GM12878 (cell line): ENCODE measurements at regions not wholly inside any gene's neighbourhood (a gene's known extent, or its start where the extent isn't known, plus 50 kb on each side); places are given as distances from the start of the nearest gene placed in this dataset.

Source experiments
- ATAC-seq: fragments of 200-7000 bp; cut with Tn5 transposase; 3 replicates; pipeline ENCODE4 v1.9.1; 2020; ENCODE audit warnings: mild to moderate bottlenecking, moderate library complexity
- BruUV-seq: library from RNA; stranded (reverse); fragments of 400-500 nt; replicated peaks from 2 replicates; lab custom pipeline; 2021; lab: Mats Ljungman, UMichigan
- CTCF ChIA-PET: fragments of 300-600 bp; sonication (Branson Sonifier 250); formaldehyde crosslinking; extraction: SDS; loops from one replicate; lab custom pipeline; 2021; ENCODE audit warnings: inconsistent platforms; lab: Yijun Ruan, JAX
- POLR2A ChIA-PET: fragments of 350-600 bp; formaldehyde crosslinking; extraction: SDS; loops from one replicate; lab custom pipeline; 2021; ENCODE audit warnings: inconsistent platforms; lab: Charles Lee
- RAD21 ChIA-PET: fragments of 300-600 bp; sonication (Branson Sonifier 250); formaldehyde crosslinking; loops from one replicate; lab custom pipeline; 2023; ENCODE audit warnings: antibody characterized with exemption; ENCODE audit not compliant: unreplicated experiment; lab: Charles Lee
- SMC1A ChIA-PET: fragments of 300-600 bp; sonication (Branson Sonifier 250); formaldehyde crosslinking; loops from one replicate; lab custom pipeline; 2023; ENCODE audit not compliant: unreplicated experiment, uncharacterized antibody; lab: Charles Lee
- DNase-seq: peaks from one replicate; pipeline ENCODE4 v3.0.0-alpha.2; 2011; ENCODE audit warnings: low read depth, low spot score
- FAIRE-seq: peaks from 3 replicates; lab custom pipeline; 2011; peaks lifted over from hg19 to GRCh38; lab: Jason Lieb, UNC
- H2AFZ ChIP-seq: 2 replicates; pipeline ENCODE4 v1.6.0; 2011; ENCODE audit warnings: low read depth, low read length, control low read depth; ENCODE audit not compliant: control insufficient read depth
- H3K27ac ChIP-seq: 2 replicates; pipeline ENCODE4 v1.5.1; 2011; ENCODE audit warnings: control low read depth; ENCODE audit not compliant: control insufficient read depth, insufficient read depth
- H3K27me3 ChIP-seq, 2 experiments: replicated peaks in 1 of 2; 2 replicates each; pipeline versions ENCODE4 v1.6.0 to v1.6.1; 2011; ENCODE audit warnings: low read length in 1 of 2; ENCODE audit not compliant: control insufficient read depth in 2 of 2, insufficient read depth in 2 of 2
- H3K36me3 ChIP-seq, 2 experiments: 2 replicates each; pipeline ENCODE4 v1.5.1; 2011; ENCODE audit warnings: low read length in 1 of 2; ENCODE audit not compliant: control insufficient read depth in 2 of 2, insufficient read depth in 2 of 2
- H3K4me1 ChIP-seq: 2 replicates; pipeline ENCODE4 v1.6.1; 2011; ENCODE audit warnings: mild to moderate bottlenecking, low read length, moderate library complexity, mixed read lengths; ENCODE audit not compliant: control insufficient read depth, insufficient read depth
- H3K4me2 ChIP-seq: 2 replicates; pipeline ENCODE4 v1.6.0; 2011; ENCODE audit warnings: control low read depth; ENCODE audit not compliant: control insufficient read depth, insufficient read depth
- H3K4me3 ChIP-seq: fragments of 200-600 bp; sonication (generic); 2 replicates; pipeline ENCODE4 v1.5.1; 2016
- H3K79me2 ChIP-seq: 2 replicates; pipeline ENCODE4 v1.6.0; 2011; ENCODE audit warnings: low read length; ENCODE audit not compliant: control insufficient read depth, insufficient read depth
- H3K9ac ChIP-seq: 2 replicates; pipeline ENCODE4 v1.8.0; 2011; ENCODE audit warnings: low read length, control low read depth, mixed read lengths; ENCODE audit not compliant: control insufficient read depth, insufficient read depth
- H3K9me3 ChIP-seq: replicated peaks from 3 replicates; pipeline ENCODE4 v1.5.1; 2011; ENCODE audit warnings: mild to moderate bottlenecking, low read length; ENCODE audit not compliant: control insufficient read depth, insufficient read depth
- H4K20me1 ChIP-seq: 2 replicates; pipeline ENCODE4 v1.6.0; 2011; ENCODE audit not compliant: control insufficient read depth, insufficient read depth
- DPF2 ChIP-seq: fragments of 450-650 bp; IDR thresholded peaks from 2 replicates; pipeline ENCODE4 v1.6.1; 2017; ENCODE audit warnings: mild to moderate bottlenecking
- GATAD2B ChIP-seq: fragments of 450-650 bp; conservative IDR thresholded peaks from 2 replicates; pipeline ENCODE4 v1.6.1; 2017; ENCODE audit warnings: low read depth, mild to moderate bottlenecking, moderate library complexity
- MEF2B ChIP-seq: fragments of 450-650 bp; IDR thresholded peaks from 2 replicates; pipeline ENCODE4 v1.6.1; 2018; ENCODE audit warnings: mild to moderate bottlenecking, moderate library complexity; ENCODE audit not compliant: partially characterized antibody, poor library complexity, severe bottlenecking
- MYB ChIP-seq: fragments of 150-350 bp; IDR thresholded peaks from 2 replicates; pipeline ENCODE4 v1.6.1; 2014; ENCODE audit warnings: mild to moderate bottlenecking, low read depth, low read length, borderline replicate concordance
- NR2F1 ChIP-seq: fragments of 450-650 bp; conservative IDR thresholded peaks from 2 replicates; pipeline ENCODE4 v1.6.1; 2017; ENCODE audit warnings: mild to moderate bottlenecking
- NRF1 ChIP-seq: conservative IDR thresholded peaks from 2 replicates; pipeline ENCODE4 v1.6.1; 2011; ENCODE audit warnings: mild to moderate bottlenecking, low read depth, low read length, improper control_type of control experiment
- POU2F2 ChIP-seq: IDR thresholded peaks from 3 replicates; pipeline ENCODE4 v1.6.1; 2011; ENCODE audit warnings: low read depth, mild to moderate bottlenecking, low read length, borderline replicate concordance
- RAD21 ChIP-seq: IDR thresholded peaks from 2 replicates; pipeline ENCODE4 v1.6.1; 2011; ENCODE audit warnings: mild to moderate bottlenecking, low read depth, low read length, moderate library complexity; ENCODE audit not compliant: insufficient read depth
- RAD51 ChIP-seq: fragments of 450-650 bp; IDR thresholded peaks from 2 replicates; pipeline ENCODE4 v1.6.1; 2016; ENCODE audit warnings: moderate library complexity, mild to moderate bottlenecking, inconsistent platforms
- RFX5 ChIP-seq: IDR thresholded peaks from 2 replicates; pipeline ENCODE4 v1.6.1; 2011; ENCODE audit warnings: low read depth, low read length, improper control_type of control experiment
- SMC3 ChIP-seq: IDR thresholded peaks from 2 replicates; pipeline ENCODE4 v1.6.1; 2011; ENCODE audit warnings: low read length, improper control_type of control experiment, borderline replicate concordance
- ZNF274 ChIP-seq: IDR thresholded peaks from one replicate; pipeline ENCODE4 v1.8.0; 2011; ENCODE audit not compliant: insufficient read length, insufficient read depth
- whole genome bisulfite sequencing: methylation state at CpG from one replicate; pipeline ENCODE4 v1.1.6; 2016; ENCODE audit warnings: low lambda C conversion rate; ENCODE audit not compliant: insufficient replicate concordance, insufficient coverage; ENCODE audit errors: missing lambda C conversion rate; 5-methylcytosine and 5-hydroxymethylcytosine counted together
- in situ Hi-C: fragments of 300-500 bp; cut with MboI; formaldehyde crosslinking; loops from 9 replicates; pipeline ENCODE4 v1.14.3; 2018; ENCODE audit warnings: mixed read lengths
- intact Hi-C: fragments of 100-400 bp; cut with micrococcal nuclease; formaldehyde crosslinking; loops from one replicate; pipeline ENCODE4 v1.14.2; 2022; ENCODE audit not compliant: unreplicated experiment
- TF ChIP-seq, protein P1 (sequence below): IDR thresholded peaks from 2 replicates; pipeline ENCODE4 v1.6.1; 2012; ENCODE audit warnings: low read depth, low read length, improper control_type of control experiment

DNA sequence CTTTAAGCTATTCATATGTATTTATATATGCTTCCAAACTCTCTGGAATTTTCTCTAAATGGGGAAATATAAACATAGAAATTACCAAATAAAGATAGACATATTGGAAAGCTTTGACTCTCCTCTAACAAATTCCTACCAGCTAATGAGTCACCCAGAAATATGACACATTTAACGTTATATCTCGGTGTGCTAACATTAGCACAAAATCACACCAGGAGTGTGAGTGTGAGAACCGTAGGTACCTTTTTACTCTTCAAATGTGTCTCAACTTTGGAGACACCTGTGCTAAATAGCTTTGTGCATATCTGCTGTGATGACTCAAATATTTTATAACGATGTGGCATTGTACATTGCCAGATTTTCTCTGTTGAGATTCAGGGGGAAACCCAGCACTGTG is 714.4 kb downstream of the METTL15 start:
- Histone ChIP-seq H4K20me1 (no peaks in the 10 kb centered on the region), H3K27me3 (no peaks in the 10 kb centered on the region), H3K4me3 (no peak overlapping the region), H3K4me2 (no peak overlapping the region), H2AFZ (no peak overlapping the region), H3K9me3 (no peaks in the 10 kb centered on the region), H3K9ac (no peak overlapping the region), H3K4me1 (no peaks in the 10 kb centered on the region), H3K79me2 (no peaks in the 10 kb centered on the region), H3K36me3 (no peaks in the 10 kb centered on the region), H3K27ac (no peak overlapping the region)
- CTCF ChIA-PET = no interaction called here
- no peak for ATAC-seq
- no TSS peak for BruUV-seq
- WGBS = 46% methylated on average over 4 of the region's 4 CpGs
- SMC1A ChIA-PET = interaction anchor here (0.6 kb wide), 1 partner anchor 160 kb away, joined by 3 read pairs; no protein-coding TSS in a partner anchor
- TF ChIP-seq RAD21 = no peak
- TF ChIP-seq DPF2 = no peak
- no peak for TF ChIP-seq NR2F1
- no peak for TF ChIP-seq ZNF274
- no peak for TF ChIP-seq MYB
- no peak for TF ChIP-seq SMC3
- no peak for TF ChIP-seq MEF2B
- TF ChIP-seq NRF1 = no peak
- TF ChIP-seq GATAD2B = no peak
- TF ChIP-seq, protein P1, sequence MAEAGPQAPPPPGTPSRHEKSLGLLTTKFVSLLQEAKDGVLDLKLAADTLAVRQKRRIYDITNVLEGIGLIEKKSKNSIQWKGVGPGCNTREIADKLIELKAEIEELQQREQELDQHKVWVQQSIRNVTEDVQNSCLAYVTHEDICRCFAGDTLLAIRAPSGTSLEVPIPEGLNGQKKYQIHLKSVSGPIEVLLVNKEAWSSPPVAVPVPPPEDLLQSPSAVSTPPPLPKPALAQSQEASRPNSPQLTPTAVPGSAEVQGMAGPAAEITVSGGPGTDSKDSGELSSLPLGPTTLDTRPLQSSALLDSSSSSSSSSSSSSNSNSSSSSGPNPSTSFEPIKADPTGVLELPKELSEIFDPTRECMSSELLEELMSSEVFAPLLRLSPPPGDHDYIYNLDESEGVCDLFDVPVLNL = no peak
- no peak for TF ChIP-seq POU2F2
- TF ChIP-seq RFX5 = no peak
- no peak for TF ChIP-seq RAD51
- intact Hi-C loops (no loop called here), in situ Hi-C loops (no loop called here)
- RAD21 ChIA-PET = no interaction called here
- POLR2A ChIA-PET = no interaction called here
- FAIRE-seq = no peak
- DNase-seq = no peak
